ENCODE measurements at regions not wholly inside any gene's neighbourhood (a gene's known extent, or its start where the extent isn't known, plus 50 kb on each side); places are given as distances from the start of the nearest gene placed in this dataset.
A peak's percentile ranks its signal among the peaks of the same experiment; 100 is the strongest.

GRCh38 chr7:25391295-25391861 lies 163.1 kb upstream of the NPVF start:
- Histone ChIP-seq H3K4me2 (ENCODE audit: low read length) (no peak overlapping the region), H3K36me3 (ENCODE audit: insufficient read depth, low read length) (no peaks in the 10 kb centered on the region), H3K9ac (ENCODE audit: low read length) (no peak overlapping the region), H3K9me2 (ENCODE audit: insufficient read depth, low read length) (no peaks in the 10 kb centered on the region), H3K27ac (ENCODE audit: low read length) (no peak overlapping the region), H3K79me2 (replicated peaks; ENCODE audit: insufficient read depth, low read length) (no peaks in the 10 kb centered on the region), H3K27me3 (ENCODE audit: insufficient read depth, low read depth, low read length) (peaks cover 12% of the 10 kb centered on the region), H3K4me3 (ENCODE audit: low read length) (no peak overlapping the region), H2AFZ (ENCODE audit: low read depth, low read length) (no peak overlapping the region), H3F3A (ENCODE audit: insufficient read depth, low read length, poor library complexity, severe bottlenecking) (no peaks in the 10 kb centered on the region), H4K20me1 (ENCODE audit: insufficient read depth) (no peaks in the 10 kb centered on the region), H3K9me3 (ENCODE audit: low read length) (no peaks in the 10 kb centered on the region)
- TF ChIP-seq SMC3 (conservative IDR thresholded peaks at IDR 0.05; ENCODE audit: poor library complexity) (peak; percentile 95), EP300 (conservative IDR thresholded peaks at IDR 0.05; ENCODE audit: poor library complexity, severe bottlenecking) (no peak), TAF1 (IDR thresholded peaks at IDR 0.05; ENCODE audit: low read depth) (no peak), RAD21 (conservative IDR thresholded peaks at IDR 0.05) (peak; percentile 93), EZH2 (IDR thresholded peaks at IDR 0.05; ENCODE audit: borderline replicate concordance, insufficient read depth, low read length, poor library complexity, severe bottlenecking) (no peak), POLR2AphosphoS5 (IDR thresholded peaks at IDR 0.05) (no peak), CTCF (IDR thresholded peaks at IDR 0.05; ENCODE audit: poor library complexity, severe bottlenecking) (peak; percentile 89), REST (IDR thresholded peaks at IDR 0.05; ENCODE audit: borderline replicate concordance) (no peak), MXI1 (conservative IDR thresholded peaks at IDR 0.05; ENCODE audit: poor library complexity, severe bottlenecking) (no peak)

- H3K9me3 ChIP-seq (ENCODE audit: low read length), result no peaks in the 10 kb centered on the region
- H3F3A ChIP-seq (ENCODE audit: insufficient read depth, low read length, poor library complexity, severe bottlenecking), result no peaks in the 10 kb centered on the region
- H2AFZ ChIP-seq (ENCODE audit: low read depth, low read length), result no peak overlapping the region
- TF ChIP-seq REST (IDR thresholded peaks at IDR 0.05; ENCODE audit: borderline replicate concordance) (no peak), EZH2 (IDR thresholded peaks at IDR 0.05; ENCODE audit: borderline replicate concordance, insufficient read depth, low read length, poor library complexity, severe bottlenecking) (no peak), POLR2AphosphoS5 (IDR thresholded peaks at IDR 0.05) (no peak), CTCF (IDR thresholded peaks at IDR 0.05; ENCODE audit: poor library complexity, severe bottlenecking) (no peak), EP300 (conservative IDR thresholded peaks at IDR 0.05; ENCODE audit: poor library complexity, severe bottlenecking) (no peak), TAF1 (IDR thresholded peaks at IDR 0.05; ENCODE audit: low read depth) (no peak), RAD21 (conservative IDR thresholded peaks at IDR 0.05) (no peak), SMC3 (conservative IDR thresholded peaks at IDR 0.05; ENCODE audit: poor library complexity) (no peak), MXI1 (conservative IDR thresholded peaks at IDR 0.05; ENCODE audit: poor library complexity, severe bottlenecking) (no peak)
- H3K27me3 ChIP-seq (ENCODE audit: insufficient read depth, low read depth, low read length), result peaks cover 12% of the 10 kb centered on the region
- H3K36me3 ChIP-seq (ENCODE audit: insufficient read depth, low read length), result no peaks in the 10 kb centered on the region
- H3K27ac ChIP-seq (ENCODE audit: low read length), result no peak overlapping the region
- no peak overlapping the region for H3K9ac ChIP-seq (ENCODE audit: low read length)
- H4K20me1 ChIP-seq (ENCODE audit: insufficient read depth), result no peaks in the 10 kb centered on the region
- no peak overlapping the region for H3K4me2 ChIP-seq (ENCODE audit: low read length)
- no peaks in the 10 kb centered on the region for H3K79me2 ChIP-seq (replicated peaks; ENCODE audit: insufficient read depth, low read length)
- no peaks in the 10 kb centered on the region for H3K9me2 ChIP-seq (ENCODE audit: insufficient read depth, low read length)
- H3K4me3 ChIP-seq (ENCODE audit: low read length), result no peak overlapping the region
Measured at GRCh38 chr7:25391961-25392587, 163.8 kb upstream of the NPVF start.

Data from neural cell (in vitro differentiated cells).